ENCODE measurements at regions not wholly inside any gene's neighbourhood (a gene's known extent, or its start where the extent isn't known, plus 50 kb on each side); places are given as distances from the start of the nearest gene placed in this dataset.

- TF ChIP-seq CTCF (IDR thresholded peaks at IDR 0.05; ENCODE audit: borderline replicate concordance, extremely low read depth, low read length, poor library complexity, severe bottlenecking) (no peak), EZH2 (IDR thresholded peaks at IDR 0.05; ENCODE audit: borderline replicate concordance, low read depth, low read length, severe bottlenecking) (no peak)
These were observed 128.5 kb downstream of the ZNF281 start for GRCh38 chr1:200281201-200281835.
